Posterior vena cava (tissue), 2 donors: ENCODE measurements at regions not wholly inside any gene's neighbourhood (a gene's known extent, or its start where the extent isn't known, plus 50 kb on each side); places are given as distances from the start of the nearest gene placed in this dataset.
"Not testable (repeated sequence)": the region's sequence is repeated elsewhere in the genome, so short reads cannot be mapped to it uniquely, and the experiment has no call there.

Source experiments
- DNase-seq: peaks from one replicate; pipeline ENCODE4 v3.0.0-alpha.2; 2020; ENCODE audit warnings: low spot score
- intact Hi-C, 2 donors: fragments of 100-400 bp; cut with DNase I; formaldehyde crosslinking; loops; one replicate each; pipeline versions ENCODE4 v1.14.1 to v1.14.2; 2022 to 2023
- donor health status: DM: yes; HTN: yes; CAD: no.
- donor health status: DM: yes; HTN: yes; CAD: no.

DNA sequence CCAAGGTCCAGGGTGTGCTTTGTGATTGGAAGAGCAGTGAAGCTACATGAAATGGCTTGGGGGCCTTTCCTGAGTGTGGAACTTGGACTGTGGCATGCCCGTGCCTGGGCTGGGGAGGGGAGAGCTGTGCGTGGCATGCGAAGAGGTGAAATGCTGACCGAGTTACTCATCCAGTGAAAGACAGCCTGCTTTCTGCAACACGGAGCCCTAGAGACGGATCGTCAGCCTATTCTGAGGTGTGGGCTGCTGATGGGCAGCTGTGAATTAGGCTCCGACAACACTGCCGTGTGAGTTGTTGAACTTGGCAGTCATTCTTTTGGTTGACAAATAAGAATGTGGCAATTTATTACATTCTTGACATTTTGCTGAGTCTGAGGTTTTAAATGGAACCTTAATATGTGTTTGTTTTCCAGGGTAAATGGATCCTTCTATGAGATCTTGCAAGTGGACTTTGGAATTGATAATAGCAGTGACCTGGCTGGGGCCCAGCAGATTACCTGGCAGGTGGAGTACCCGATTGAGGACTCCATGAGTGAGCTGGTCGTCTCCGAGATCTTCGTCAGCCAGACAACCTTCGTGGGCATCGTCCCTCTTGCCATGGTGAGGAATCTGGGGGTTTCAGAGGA, 453.9 kb downstream of the AACS start:
- intact Hi-C loops = no loop called here
- no peak for DNase-seq

- intact Hi-C loops = no loop called here
- no peak for DNase-seq
Observed at GRCh38 chr12:125525879-125526278, 460.6 kb downstream of the AACS start.

- intact Hi-C loops = no loop called here
- no peak for DNase-seq
Observed at GRCh38 chr12:125528281-125528680, 463.0 kb downstream of the AACS start.

- intact Hi-C loops = no loop called here
- no peak for DNase-seq
Observed at GRCh38 chr12:125530201-125530600, 465.0 kb downstream of the AACS start.

DNA sequence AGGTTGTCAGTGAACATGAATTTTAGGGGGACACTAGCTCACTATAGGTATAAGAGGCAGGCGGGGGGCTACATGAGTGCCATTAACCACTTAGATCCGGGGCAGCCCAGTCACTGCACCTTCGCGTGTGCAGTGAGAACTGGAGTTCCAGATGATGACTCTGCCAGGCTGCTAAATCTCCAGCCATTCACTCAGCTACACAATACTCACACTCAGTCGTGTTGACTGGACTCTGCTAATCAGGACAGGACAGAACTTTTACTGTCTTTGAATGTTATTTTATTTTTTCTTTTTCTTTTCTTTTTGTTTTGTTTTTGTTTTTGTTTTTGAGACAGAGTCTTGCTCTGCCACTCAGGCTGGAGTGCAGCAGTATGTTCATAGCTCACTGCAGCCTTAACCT, 465.6 kb downstream of the AACS start:
- DNase-seq = no peak
- intact Hi-C loops = no loop called here

- intact Hi-C loops = no loop called here
- DNase-seq = no peak
Observed at GRCh38 chr12:125531574-125531973, 466.3 kb downstream of the AACS start.

DNA sequence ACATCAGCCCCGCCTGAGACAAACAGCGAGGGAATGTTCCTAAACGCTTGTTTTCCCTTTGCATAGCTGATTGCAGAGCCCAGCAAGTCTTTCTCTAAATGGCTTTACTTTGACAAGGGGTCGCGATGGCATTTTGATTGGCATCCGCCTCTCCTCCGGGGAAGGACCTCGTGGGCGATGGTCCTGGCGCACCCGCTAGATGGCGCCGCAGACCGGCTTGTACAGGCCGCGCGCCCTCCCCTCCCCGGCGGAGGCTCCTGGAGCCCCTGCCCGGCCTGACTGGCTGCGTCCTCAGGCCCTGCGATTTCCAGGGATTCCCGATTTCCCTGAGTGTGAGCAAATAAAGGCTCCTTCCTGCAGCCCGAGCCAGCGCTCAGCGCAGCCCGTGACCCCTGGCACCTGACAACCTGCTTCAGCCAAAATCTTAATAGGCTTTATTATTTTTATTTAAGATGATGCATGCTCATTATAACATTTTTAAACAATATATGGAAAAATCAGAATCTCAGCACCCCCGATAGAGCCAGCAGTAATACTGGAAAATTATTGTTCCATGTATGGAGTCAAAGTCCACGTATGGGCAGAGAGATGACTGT, 468.3 kb downstream of the AACS start:
- intact Hi-C loops = no loop called here
- no peak for DNase-seq

- intact Hi-C loops = no loop called here
- no peak for DNase-seq
Observed at GRCh38 chr12:125538401-125539199, 473.4 kb downstream of the AACS start.

- DNase-seq = no peak
- intact Hi-C loops = no loop called here
Observed at GRCh38 chr12:125540580-125541204, 475.5 kb downstream of the AACS start.

DNA sequence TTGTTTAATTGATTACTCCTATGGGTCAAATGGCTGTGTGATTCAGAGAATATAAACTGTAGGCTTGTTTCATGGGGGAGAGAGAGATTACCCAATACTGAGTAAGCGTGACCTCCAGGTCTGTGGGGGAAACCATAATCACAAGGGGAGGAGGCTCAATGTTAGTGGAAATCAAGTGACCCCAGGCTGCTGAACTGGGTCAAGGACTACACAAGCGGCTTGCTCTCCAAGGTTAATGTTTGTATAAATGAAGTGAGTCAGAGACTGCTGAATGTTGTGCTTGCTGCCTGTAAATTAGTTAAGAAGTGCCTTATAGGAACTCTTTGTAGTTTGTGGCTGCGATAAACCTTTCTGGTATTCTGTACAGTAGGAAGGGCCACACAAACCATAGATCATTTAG, 479.7 kb downstream of the AACS start:
- intact Hi-C loops = no loop called here
- DNase-seq = no peak

DNA sequence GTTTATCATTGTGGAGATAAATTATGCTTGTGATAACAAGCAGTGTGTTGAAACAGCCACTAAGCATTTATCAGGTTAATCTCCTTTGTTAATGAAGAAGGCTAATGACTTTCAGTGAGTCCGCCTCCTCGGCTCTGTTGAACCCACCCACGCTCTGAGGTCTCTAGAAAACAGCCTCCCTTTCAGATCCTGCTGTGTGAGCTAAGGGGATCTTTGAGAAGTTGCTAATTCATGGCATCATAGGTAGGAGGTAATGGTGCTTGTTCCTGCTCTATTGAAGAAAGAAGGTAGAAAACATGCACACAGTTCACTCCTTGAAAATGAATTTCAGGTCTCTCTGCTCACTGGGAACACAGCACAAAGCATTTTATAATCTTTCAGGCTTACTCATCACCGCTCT, 483.9 kb downstream of the AACS start:
- intact Hi-C loops = no loop called here
- DNase-seq = no peak

GRCh38 chr12:125549836-125550235, 484.6 kb downstream of the AACS start:
- intact Hi-C loops = no loop called here
- DNase-seq = no peak

GRCh38 chr12:125552295-125552694, 487.1 kb downstream of the AACS start:
- intact Hi-C loops = no loop called here
- DNase-seq = no peak

GRCh38 chr12:125561008-125561407, 495.8 kb downstream of the AACS start:
- DNase-seq, intact Hi-C loops: not testable (repeated sequence)

DNA sequence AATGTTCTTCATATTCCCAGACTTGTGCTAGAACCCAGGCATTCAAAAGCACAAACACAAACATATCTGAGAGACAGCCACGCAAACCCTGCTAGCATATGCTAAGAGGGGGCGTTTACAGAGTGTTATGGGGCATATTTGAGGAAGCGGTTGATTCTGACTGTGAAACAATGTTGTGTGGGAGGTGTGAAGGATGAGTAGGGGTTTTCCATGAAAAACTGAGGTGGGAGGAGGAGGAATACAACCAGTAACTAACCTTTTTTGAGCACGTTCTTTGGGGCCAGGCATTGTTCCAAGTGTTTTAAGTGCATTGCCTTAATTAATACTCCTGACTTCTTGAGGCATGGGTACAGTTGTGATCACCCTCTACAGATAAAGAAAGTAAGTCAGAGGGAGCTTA, 499.5 kb downstream of the AACS start:
- no peak for DNase-seq
- intact Hi-C loops = no loop called here

DNA sequence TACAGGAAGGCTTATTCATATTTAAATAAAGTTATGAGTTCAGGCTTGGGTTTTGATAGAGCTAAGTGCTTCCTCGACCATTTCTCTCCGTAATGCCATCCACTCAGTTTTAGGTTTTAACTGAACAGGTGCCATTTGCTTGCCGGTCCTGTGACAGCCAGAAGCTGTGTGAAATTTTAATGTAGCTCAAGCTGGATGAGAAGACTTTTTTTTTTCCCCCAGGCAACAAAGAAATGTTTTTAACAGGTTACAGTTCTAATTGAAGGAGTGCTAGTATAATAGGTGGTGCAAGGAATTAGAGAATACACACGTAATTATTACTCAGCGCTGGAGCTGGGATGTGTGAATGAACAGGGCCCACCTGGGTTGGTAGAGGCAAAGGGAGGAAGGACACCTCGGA, 502.3 kb downstream of the AACS start:
- intact Hi-C loops = no loop called here

DNA sequence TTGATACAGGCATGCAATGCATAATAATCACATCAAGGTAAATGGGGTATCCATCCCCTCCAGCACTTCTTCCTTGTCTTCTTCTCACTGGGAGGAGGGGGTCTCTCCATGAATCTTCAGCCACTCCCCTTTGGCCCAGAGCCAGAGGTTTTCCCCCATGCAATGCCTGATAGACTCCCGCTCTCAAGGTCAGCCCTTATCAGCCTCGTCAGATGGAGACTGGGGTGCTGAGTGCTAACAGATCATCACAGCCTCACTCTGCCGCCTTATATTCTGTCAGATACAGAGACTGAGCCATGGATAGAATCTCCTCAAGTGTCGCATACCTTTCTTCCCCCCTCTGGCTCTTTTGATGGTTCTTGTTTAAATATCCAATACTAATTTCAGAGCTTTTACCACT, 503.1 kb downstream of the AACS start:
- no peak for DNase-seq
- intact Hi-C loops = no loop called here

More for the DNA sequence above, 502.3 kb downstream of the AACS start:
- no peak for DNase-seq

- no peak for DNase-seq
- intact Hi-C loops = no loop called here
Observed at GRCh38 chr12:125573271-125573670, 508.0 kb downstream of the AACS start.

DNA sequence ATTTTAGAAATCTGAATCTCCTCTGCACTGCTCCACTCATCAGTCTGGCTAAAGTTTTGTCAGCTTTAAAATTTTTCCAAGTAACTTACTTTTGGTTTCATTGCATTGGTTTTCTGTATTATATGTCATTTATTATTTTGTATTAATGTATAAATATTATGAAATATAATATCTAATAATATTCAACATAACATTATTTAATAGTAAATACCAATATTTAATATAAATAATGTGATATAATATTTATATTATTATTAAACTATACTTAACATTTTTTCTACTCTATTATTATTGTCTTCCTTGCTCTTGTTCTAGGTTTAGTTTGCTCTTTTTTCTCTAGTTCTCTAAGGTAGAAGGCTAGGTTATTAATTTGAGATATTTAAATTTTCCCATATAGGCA, 512.1 kb downstream of the AACS start:
- no peak for DNase-seq
- intact Hi-C loops = no loop called here

- no peak for DNase-seq
- intact Hi-C loops = no loop called here
Observed at GRCh38 chr12:125579916-125580315, 514.7 kb downstream of the AACS start.
